HL-60 (cell line): ENCODE measurements at regions not wholly inside any gene's neighbourhood (a gene's known extent, or its start where the extent isn't known, plus 50 kb on each side); places are given as distances from the start of the nearest gene placed in this dataset.

Experiments used
- DNase-seq, 2 experiments: peaks; one replicate each; pipeline ENCODE4 v3.0.0-alpha.2; 2010 to 2020; ENCODE audit warnings: low read depth in 1 of 2, low spot score in 1 of 2
- H3K27ac ChIP-seq: fragments of 250-450 bp; sonication (Bioruptor Pico); replicated peaks from 2 replicates; pipeline ENCODE4 v1.5.1; 2020; ENCODE audit warnings: mild to moderate bottlenecking, moderate library complexity
- H3K27me3 ChIP-seq: fragments of 250-450 bp; sonication (Bioruptor Pico); 2 replicates; pipeline ENCODE4 v1.5.1; 2021; ENCODE audit warnings: mild to moderate bottlenecking, moderate library complexity; ENCODE audit not compliant: insufficient read depth, poor library complexity, severe bottlenecking
- H3K4me3 ChIP-seq: replicated peaks from 2 replicates; pipeline ENCODE4 v1.5.1; 2011; ENCODE audit warnings: mild to moderate bottlenecking, control low read depth, low read length; ENCODE audit not compliant: insufficient read depth
- GABPA ChIP-seq: IDR thresholded peaks from 2 replicates; pipeline ENCODE4 v1.6.1; 2012; ENCODE audit warnings: low read depth
- POLR2AphosphoS5 ChIP-seq: IDR thresholded peaks from 2 replicates; pipeline ENCODE4 v1.6.1; 2012; ENCODE audit warnings: low read depth
- REST ChIP-seq: IDR thresholded peaks from 2 replicates; pipeline ENCODE4 v1.6.1; 2012; ENCODE audit warnings: low read depth; ENCODE audit not compliant: insufficient replicate concordance
- SPI1 ChIP-seq: IDR thresholded peaks from 2 replicates; pipeline ENCODE4 v1.6.1; 2012; ENCODE audit warnings: low read depth, mild to moderate bottlenecking, borderline replicate concordance
- TF ChIP-seq, protein P1 (sequence below): IDR thresholded peaks from one replicate; pipeline ENCODE4 v1.5.1; 2011; ENCODE audit warnings: low read length, control low read depth, inconsistent platforms; ENCODE audit not compliant: insufficient read depth

DNA sequence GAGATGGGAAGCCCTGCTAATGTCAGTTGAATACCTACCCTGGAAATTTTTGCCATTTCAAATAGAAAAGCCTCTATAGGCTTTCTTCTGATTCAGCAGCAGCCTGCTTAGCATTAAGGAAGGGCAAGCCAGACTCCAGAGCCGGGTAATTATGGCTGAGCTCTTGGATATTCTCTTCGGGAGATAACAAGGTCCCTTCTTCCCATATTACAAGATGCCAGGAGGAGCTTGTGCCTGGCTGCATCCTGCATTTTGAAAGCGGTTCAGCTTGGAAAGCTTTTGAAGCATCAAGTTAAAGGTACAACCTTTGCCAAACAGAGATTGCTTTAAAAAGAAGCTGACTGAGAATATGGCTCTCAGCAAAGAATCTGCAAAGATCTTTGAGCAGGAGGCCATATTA lies 399.6 kb upstream of the RPS6KA3 start:
- no peaks in the 10 kb centered on the region for H3K27me3 ChIP-seq
- DNase-seq: no peak
- TF ChIP-seq GABPA: no peak
- no peak overlapping the region for H3K27ac ChIP-seq
- no peak overlapping the region for H3K4me3 ChIP-seq

GRCh38 chrX:20665481-20665880 lies 398.8 kb upstream of the RPS6KA3 start:
- DNase-seq: no peak
- TF ChIP-seq POLR2AphosphoS5 (no peak), SPI1 (no peak), REST (no peak), GABPA (no peak)
- TF ChIP-seq, protein P1, sequence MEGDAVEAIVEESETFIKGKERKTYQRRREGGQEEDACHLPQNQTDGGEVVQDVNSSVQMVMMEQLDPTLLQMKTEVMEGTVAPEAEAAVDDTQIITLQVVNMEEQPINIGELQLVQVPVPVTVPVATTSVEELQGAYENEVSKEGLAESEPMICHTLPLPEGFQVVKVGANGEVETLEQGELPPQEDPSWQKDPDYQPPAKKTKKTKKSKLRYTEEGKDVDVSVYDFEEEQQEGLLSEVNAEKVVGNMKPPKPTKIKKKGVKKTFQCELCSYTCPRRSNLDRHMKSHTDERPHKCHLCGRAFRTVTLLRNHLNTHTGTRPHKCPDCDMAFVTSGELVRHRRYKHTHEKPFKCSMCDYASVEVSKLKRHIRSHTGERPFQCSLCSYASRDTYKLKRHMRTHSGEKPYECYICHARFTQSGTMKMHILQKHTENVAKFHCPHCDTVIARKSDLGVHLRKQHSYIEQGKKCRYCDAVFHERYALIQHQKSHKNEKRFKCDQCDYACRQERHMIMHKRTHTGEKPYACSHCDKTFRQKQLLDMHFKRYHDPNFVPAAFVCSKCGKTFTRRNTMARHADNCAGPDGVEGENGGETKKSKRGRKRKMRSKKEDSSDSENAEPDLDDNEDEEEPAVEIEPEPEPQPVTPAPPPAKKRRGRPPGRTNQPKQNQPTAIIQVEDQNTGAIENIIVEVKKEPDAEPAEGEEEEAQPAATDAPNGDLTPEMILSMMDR: no peak
- H3K4me3 ChIP-seq: no peak overlapping the region
- no peaks in the 10 kb centered on the region for H3K27me3 ChIP-seq
- no peak overlapping the region for H3K27ac ChIP-seq

GRCh38 chrX:20664774-20665173 lies 398.1 kb upstream of the RPS6KA3 start:
- H3K27me3 ChIP-seq: no peaks in the 10 kb centered on the region
- no peak for DNase-seq
- no peak overlapping the region for H3K27ac ChIP-seq
- H3K4me3 ChIP-seq: no peak overlapping the region
- TF ChIP-seq, protein P1: no peak
- no peak for TF ChIP-seq GABPA
- no peak for TF ChIP-seq REST
- TF ChIP-seq POLR2AphosphoS5: no peak
- no peak for TF ChIP-seq SPI1

DNA sequence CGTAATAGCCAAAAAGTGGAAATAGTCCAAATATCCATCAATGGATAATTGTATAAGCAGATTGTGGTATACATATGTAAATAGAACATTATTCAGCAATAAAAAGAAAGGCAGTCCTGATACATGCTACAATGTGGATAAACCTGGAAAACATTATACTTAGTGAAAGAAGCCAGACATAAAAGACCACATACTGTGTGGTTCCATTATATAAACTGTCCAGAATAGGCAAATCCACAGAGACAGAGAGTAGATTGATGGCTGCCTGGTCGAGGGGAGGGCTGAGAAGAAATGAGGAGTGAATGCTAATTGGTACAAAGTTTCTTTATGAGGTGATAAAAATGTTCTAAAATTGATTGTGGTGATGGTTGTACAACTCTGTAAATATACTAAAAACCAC lies 397.4 kb upstream of the RPS6KA3 start:
- no peak overlapping the region for H3K4me3 ChIP-seq
- TF ChIP-seq SPI1 (no peak), GABPA (no peak), POLR2AphosphoS5 (no peak), REST (no peak)
- TF ChIP-seq, protein P1: no peak
- no peak overlapping the region for H3K27ac ChIP-seq
- no peak for DNase-seq
- no peaks in the 10 kb centered on the region for H3K27me3 ChIP-seq
